ENCODE measurements at regions not wholly inside any gene's neighbourhood (a gene's known extent, or its start where the extent isn't known, plus 50 kb on each side); places are given as distances from the start of the nearest gene placed in this dataset.

DNA sequence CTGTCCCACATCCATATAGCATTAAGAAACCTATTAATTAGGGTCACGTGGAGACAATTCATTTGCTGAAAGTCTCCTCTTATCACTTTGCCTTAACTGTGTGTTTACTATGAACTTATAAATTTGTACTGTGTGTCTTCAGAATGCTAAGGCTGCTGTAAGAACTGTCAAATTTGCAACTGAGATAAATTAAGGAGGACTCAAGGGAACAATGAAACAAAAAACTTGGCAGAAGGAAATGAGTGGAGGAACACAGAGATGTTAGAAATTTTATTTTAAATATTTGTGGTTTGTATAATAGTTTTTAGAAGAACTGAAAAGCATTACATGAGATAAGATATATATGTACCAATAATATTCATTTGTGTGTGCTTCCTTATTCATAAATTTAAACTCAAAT lies 1005.3 kb upstream of the SORCS1 start (continued):
- TF ChIP-seq, protein P1, sequence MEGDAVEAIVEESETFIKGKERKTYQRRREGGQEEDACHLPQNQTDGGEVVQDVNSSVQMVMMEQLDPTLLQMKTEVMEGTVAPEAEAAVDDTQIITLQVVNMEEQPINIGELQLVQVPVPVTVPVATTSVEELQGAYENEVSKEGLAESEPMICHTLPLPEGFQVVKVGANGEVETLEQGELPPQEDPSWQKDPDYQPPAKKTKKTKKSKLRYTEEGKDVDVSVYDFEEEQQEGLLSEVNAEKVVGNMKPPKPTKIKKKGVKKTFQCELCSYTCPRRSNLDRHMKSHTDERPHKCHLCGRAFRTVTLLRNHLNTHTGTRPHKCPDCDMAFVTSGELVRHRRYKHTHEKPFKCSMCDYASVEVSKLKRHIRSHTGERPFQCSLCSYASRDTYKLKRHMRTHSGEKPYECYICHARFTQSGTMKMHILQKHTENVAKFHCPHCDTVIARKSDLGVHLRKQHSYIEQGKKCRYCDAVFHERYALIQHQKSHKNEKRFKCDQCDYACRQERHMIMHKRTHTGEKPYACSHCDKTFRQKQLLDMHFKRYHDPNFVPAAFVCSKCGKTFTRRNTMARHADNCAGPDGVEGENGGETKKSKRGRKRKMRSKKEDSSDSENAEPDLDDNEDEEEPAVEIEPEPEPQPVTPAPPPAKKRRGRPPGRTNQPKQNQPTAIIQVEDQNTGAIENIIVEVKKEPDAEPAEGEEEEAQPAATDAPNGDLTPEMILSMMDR (IDR thresholded peaks at IDR 0.05 in 2 of 3, conservative IDR thresholded peaks at IDR 0.05 in 1 of 3; ENCODE audit: borderline replicate concordance in 1 of 3, insufficient read depth in 1 of 3, low read depth in 2 of 3, low read length in 2 of 3), result no peak
- TF ChIP-seq YY1 (IDR thresholded peaks at IDR 0.05; ENCODE audit: extremely low read depth, insufficient replicate concordance, low read depth, low read length) (no peak), POLR2AphosphoS5 (IDR thresholded peaks at IDR 0.05; ENCODE audit: low read depth, low read length) (no peak), EGR1 (IDR thresholded peaks at IDR 0.05; ENCODE audit: low read depth) (no peak)

DNA sequence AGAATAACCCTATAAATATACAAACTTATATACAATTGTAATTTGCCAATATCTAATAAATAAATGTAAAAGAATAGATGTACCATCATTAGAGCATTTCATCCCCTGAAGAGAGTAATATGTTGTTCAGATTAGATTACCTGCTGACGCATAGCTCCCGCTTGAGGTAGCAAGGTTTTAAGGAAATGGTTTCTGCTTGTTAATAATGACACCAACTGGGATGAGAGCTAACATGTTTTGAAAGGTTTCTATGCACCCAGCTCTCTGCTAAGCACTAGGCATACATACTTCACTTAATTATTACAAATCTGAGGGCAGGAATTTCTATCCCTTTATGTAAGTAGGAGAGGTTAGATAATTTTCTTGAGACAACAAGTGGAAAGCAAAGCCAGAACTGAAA lies 1003.3 kb upstream of the SORCS1 start:
- Histone ChIP-seq H3K36me3 (ENCODE audit: control insufficient read depth in 1 of 2, insufficient read depth in 2 of 2, low read length in 2 of 2) (no peaks in the 10 kb centered on the region; a peak in 1 of 4 replicates), H3K4me2 (ENCODE audit: low read length) (no peak overlapping the region), H3K9ac (ENCODE audit: low read length) (no peak overlapping the region), H3K9me2 (ENCODE audit: insufficient read depth) (no peaks in the 10 kb centered on the region), H4K20me1 (ENCODE audit: insufficient read depth) (no peaks in the 10 kb centered on the region), H3K4me3 (replicated peaks in 1 of 2; ENCODE audit: low read depth in 1 of 2, low read length in 2 of 2) (no peak overlapping the region), H3K79me2 (ENCODE audit: insufficient read depth, low read length) (no peaks in the 10 kb centered on the region), H3K4me1 (ENCODE audit: control insufficient read depth in 1 of 2, insufficient read depth in 2 of 2, low read length in 2 of 2) (no peaks in the 10 kb centered on the region), H3K9me3 (ENCODE audit: control insufficient read depth in 1 of 2, insufficient read depth in 1 of 2, low read depth in 1 of 2, low read length in 2 of 2) (peaks cover 35% of the 10 kb centered on the region in 2 experiments; a peak in 2 of 4 replicates), H3K27ac (ENCODE audit: low read depth, low read length) (no peak overlapping the region), H2AFZ (ENCODE audit: low read depth, low read length, poor library complexity, severe bottlenecking) (no peak overlapping the region), H3K27me3 (ENCODE audit: insufficient read depth, low read length) (no peaks in the 10 kb centered on the region)
- intact Hi-C loops (cut with micrococcal nuclease), result no loop called here
- POLR2A ChIA-PET, result no interaction called here
- ATAC-seq (no peak), DNase-seq (ENCODE audit: low read depth, low spot score) (no peak)
- no TSS peak for BruUV-seq (replicated peaks)
- TF ChIP-seq FOSL1 (IDR thresholded peaks at IDR 0.05; ENCODE audit: low read depth) (no peak), SRF (IDR thresholded peaks at IDR 0.05; ENCODE audit: low read depth) (no peak), RAD21 (IDR thresholded peaks at IDR 0.05; ENCODE audit: low read depth) (no peak), POLR2A (IDR thresholded peaks at IDR 0.05; ENCODE audit: borderline replicate concordance, extremely low read depth, insufficient read depth, insufficient read length) (no peak), JUND (IDR thresholded peaks at IDR 0.05) (no peak)
- TF ChIP-seq, protein P2, sequence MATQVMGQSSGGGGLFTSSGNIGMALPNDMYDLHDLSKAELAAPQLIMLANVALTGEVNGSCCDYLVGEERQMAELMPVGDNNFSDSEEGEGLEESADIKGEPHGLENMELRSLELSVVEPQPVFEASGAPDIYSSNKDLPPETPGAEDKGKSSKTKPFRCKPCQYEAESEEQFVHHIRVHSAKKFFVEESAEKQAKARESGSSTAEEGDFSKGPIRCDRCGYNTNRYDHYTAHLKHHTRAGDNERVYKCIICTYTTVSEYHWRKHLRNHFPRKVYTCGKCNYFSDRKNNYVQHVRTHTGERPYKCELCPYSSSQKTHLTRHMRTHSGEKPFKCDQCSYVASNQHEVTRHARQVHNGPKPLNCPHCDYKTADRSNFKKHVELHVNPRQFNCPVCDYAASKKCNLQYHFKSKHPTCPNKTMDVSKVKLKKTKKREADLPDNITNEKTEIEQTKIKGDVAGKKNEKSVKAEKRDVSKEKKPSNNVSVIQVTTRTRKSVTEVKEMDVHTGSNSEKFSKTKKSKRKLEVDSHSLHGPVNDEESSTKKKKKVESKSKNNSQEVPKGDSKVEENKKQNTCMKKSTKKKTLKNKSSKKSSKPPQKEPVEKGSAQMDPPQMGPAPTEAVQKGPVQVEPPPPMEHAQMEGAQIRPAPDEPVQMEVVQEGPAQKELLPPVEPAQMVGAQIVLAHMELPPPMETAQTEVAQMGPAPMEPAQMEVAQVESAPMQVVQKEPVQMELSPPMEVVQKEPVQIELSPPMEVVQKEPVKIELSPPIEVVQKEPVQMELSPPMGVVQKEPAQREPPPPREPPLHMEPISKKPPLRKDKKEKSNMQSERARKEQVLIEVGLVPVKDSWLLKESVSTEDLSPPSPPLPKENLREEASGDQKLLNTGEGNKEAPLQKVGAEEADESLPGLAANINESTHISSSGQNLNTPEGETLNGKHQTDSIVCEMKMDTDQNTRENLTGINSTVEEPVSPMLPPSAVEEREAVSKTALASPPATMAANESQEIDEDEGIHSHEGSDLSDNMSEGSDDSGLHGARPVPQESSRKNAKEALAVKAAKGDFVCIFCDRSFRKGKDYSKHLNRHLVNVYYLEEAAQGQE (IDR thresholded peaks at IDR 0.05; ENCODE audit: low read depth), result no peak
- TF ChIP-seq, protein P1 (IDR thresholded peaks at IDR 0.05 in 2 of 3, conservative IDR thresholded peaks at IDR 0.05 in 1 of 3; ENCODE audit: borderline replicate concordance in 1 of 3, insufficient read depth in 1 of 3, low read depth in 2 of 3, low read length in 2 of 3), result no peak
- CTCF ChIA-PET, result no interaction called here
- RAD21 ChIA-PET (ENCODE audit: low non-redundant PET in 1 of 2, low total read pairs in 2 of 2, uncharacterized antibody in 2 of 2, unreplicated experiment in 2 of 2), result no interaction called here

Data from HCT116 (cell line).